Body of pancreas (tissue), 4 donors: ENCODE measurements at regions not wholly inside any gene's neighbourhood (a gene's known extent, or its start where the extent isn't known, plus 50 kb on each side); places are given as distances from the start of the nearest gene placed in this dataset.

Experiments used
- ATAC-seq: fragments of 150-250 bp; one replicate; pipeline ENCODE4 v1.9.1; 2016
- DNase-seq, 4 donors: peaks; one replicate each; pipeline ENCODE4 v3.0.0-alpha.2; 2019
- H3K27ac ChIP-seq, 4 donors: fragments of 200-600 bp; sonication (generic); 1 replicate in 3 of 4; 2 replicates in 1 of 4; pipeline versions ENCODE4 v1.5.1 to v1.6.1; 2016 to 2019; ENCODE audit warnings: mild to moderate bottlenecking in 1 of 4, mixed read lengths in 1 of 4, moderate library complexity in 1 of 4
- H3K27me3 ChIP-seq, 2 donors: fragments of 200-600 bp; sonication (generic); one replicate each; pipeline ENCODE4 v1.6.0; 2016; ENCODE audit warnings: mild to moderate bottlenecking in 1 of 2
- H3K36me3 ChIP-seq, 2 donors: fragments of 200-600 bp; sonication (generic); replicated peaks in 1 of 2; 2 replicates each; pipeline ENCODE4 v1.5.1; 2016; ENCODE audit warnings: low read depth in 2 of 2; ENCODE audit not compliant: insufficient read depth in 1 of 2
- H3K4me1 ChIP-seq: fragments of 200-600 bp; sonication (generic); one replicate; pipeline ENCODE4 v1.6.0; 2016
- H3K4me3 ChIP-seq, 2 donors: fragments of 200-600 bp; sonication (generic); 1 replicate in 1 of 2; 2 replicates in 1 of 2; pipeline ENCODE4 v1.5.1; 2016 to 2019
- H3K9me3 ChIP-seq, 3 donors: fragments of 200-600 bp; sonication (generic); 1 replicate in 2 of 3; 2 replicates in 1 of 3; pipeline ENCODE4 v1.5.1; 2016
- CTCF ChIP-seq, 7 experiments: fragments of 450-650 bp in 4 of 7; fragments of 200-600 bp in 3 of 7; sonication (generic) in 3 of 7; IDR thresholded peaks; one replicate each; pipeline ENCODE4 v1.5.1; 2016 to 2019; ENCODE audit warnings: antibody characterized with exemption in 7 of 7
- POLR2A ChIP-seq, 3 donors: fragments of 450-650 bp; IDR thresholded peaks; one replicate each; pipeline ENCODE4 v1.6.1; 2016; ENCODE audit warnings: antibody characterized with exemption in 3 of 3, mild to moderate bottlenecking in 2 of 3
- WGBS, 2 donors: methylation state at CpG; one replicate each; pipeline ENCODE4 v1.1.5; 2017; 5-methylcytosine and 5-hydroxymethylcytosine counted together
- intact Hi-C: fragments of 100-400 bp; cut with DNase I; formaldehyde crosslinking; loops from one replicate; pipeline ENCODE4 v1.15.1; 2023

- ATAC-seq: no peak
- Histone ChIP-seq H3K36me3 (no peaks in the 10 kb centered on the region), H3K4me3 (no peak overlapping the region), H3K27me3 (no peaks in the 10 kb centered on the region), H3K9me3 (peaks cover 0 to 5% (median 0%) of the 10 kb centered on the region in 3 donors), H3K27ac (no peak overlapping the region), H3K4me1 (no peaks in the 10 kb centered on the region)
- intact Hi-C loops: no loop called here
- TF ChIP-seq POLR2A (IDR thresholded peaks at IDR 0.05) (no peak), CTCF (IDR thresholded peaks at IDR 0.05) (no peak)
- WGBS, 2 donors: 87 to 91% methylated on average over 9 to 15 of the region's 15 CpGs
- DNase-seq: no peak
Measured at GRCh38 chr7:422886-423225, 96.8 kb downstream of the PDGFA start.

- Histone ChIP-seq H3K4me1 (no peaks in the 10 kb centered on the region), H3K27me3 (no peaks in the 10 kb centered on the region)
- 85% methylated on average over 24 of the region's 28 CpGs; no CpG with 5 or more reads in 1 of the 2 donors for WGBS, 2 donors
Measured at GRCh38 chr7:423312-424260, 96.1 kb downstream of the PDGFA start.

GRCh38 chr7:424301-424935 is 95.2 kb downstream of the PDGFA start:
- no peak for TF ChIP-seq CTCF (IDR thresholded peaks at IDR 0.05)
- TF ChIP-seq POLR2A (IDR thresholded peaks at IDR 0.05): no peak
- ATAC-seq (no peak), DNase-seq (no peak)
- WGBS, 2 donors: 90 to 95% methylated on average over 3 to 8 of the region's 9 CpGs
- Histone ChIP-seq H3K4me1 (no peaks in the 10 kb centered on the region), H3K4me3 (no peak overlapping the region), H3K9me3 (no peaks in the 10 kb centered on the region), H3K36me3 (no peaks in the 10 kb centered on the region), H3K27me3 (no peaks in the 10 kb centered on the region), H3K27ac (no peak overlapping the region)
- intact Hi-C loops: no loop called here

More at GRCh38 chr7:423312-424260, 96.1 kb downstream of the PDGFA start:
- Histone ChIP-seq H3K4me3 (no peak overlapping the region), H3K9me3 (no peaks in the 10 kb centered on the region), H3K36me3 (no peaks in the 10 kb centered on the region), H3K27ac (no peak overlapping the region)
- intact Hi-C loops: no loop called here
- DNase-seq (no peak), ATAC-seq (no peak)
- no peak for TF ChIP-seq CTCF (IDR thresholded peaks at IDR 0.05)
- no peak for TF ChIP-seq POLR2A (IDR thresholded peaks at IDR 0.05)

GRCh38 chr7:424961-425793 is 94.5 kb downstream of the PDGFA start:
- intact Hi-C loops: no loop called here
- Histone ChIP-seq H3K36me3 (no peaks in the 10 kb centered on the region), H3K27ac (no peak overlapping the region), H3K9me3 (no peaks in the 10 kb centered on the region), H3K4me1 (no peaks in the 10 kb centered on the region), H3K27me3 (no peaks in the 10 kb centered on the region), H3K4me3 (no peak overlapping the region)
- TF ChIP-seq CTCF (IDR thresholded peaks at IDR 0.05): no peak
- no peak for TF ChIP-seq POLR2A (IDR thresholded peaks at IDR 0.05)
- 78 to 85% methylated on average over 27 to 34 of the region's 46 CpGs for WGBS, 2 donors
- ATAC-seq (no peak), DNase-seq (no peak)
